HG02763 (cell line): ENCODE measurements at regions not wholly inside any gene's neighbourhood (a gene's known extent, or its start where the extent isn't known, plus 50 kb on each side); places are given as distances from the start of the nearest gene placed in this dataset.

ENCODE experiments used
- ATAC-seq: cut with Tn5 transposase; IDR thresholded peaks from one replicate; pipeline ENCODE4 v1.9.1; 2021; ENCODE audit warnings: mild to moderate bottlenecking, moderate library complexity; ENCODE audit not compliant: unreplicated experiment

DNA sequence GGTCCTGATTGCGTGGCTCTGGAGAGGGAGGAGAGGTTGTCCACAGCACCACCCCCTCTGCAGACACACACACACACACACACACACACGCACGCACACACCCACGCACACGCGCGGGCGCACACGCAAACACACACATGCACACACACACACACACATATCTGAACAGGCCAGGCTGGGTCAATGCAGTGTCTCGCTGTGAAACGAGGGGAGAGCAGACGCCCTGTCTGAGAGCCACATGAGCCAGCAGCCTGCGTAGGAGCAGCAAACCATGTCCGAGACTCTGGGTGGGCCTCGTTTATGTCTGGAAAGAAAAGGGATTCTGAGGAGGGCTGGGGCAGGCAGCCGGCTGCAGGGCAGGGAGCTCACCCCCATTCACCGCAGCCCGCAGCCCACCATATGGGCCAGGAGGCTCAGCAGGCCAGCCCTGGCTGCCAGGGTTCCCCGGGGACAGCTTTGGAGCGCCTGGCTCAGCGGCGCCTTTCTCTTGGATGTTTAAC lies 93.3 kb upstream of the TNRC6C start:
- no peak for ATAC-seq

- no peak for ATAC-seq
Measured at GRCh38 chr17:77865716-77866115, 92.8 kb upstream of the TNRC6C start.

DNA sequence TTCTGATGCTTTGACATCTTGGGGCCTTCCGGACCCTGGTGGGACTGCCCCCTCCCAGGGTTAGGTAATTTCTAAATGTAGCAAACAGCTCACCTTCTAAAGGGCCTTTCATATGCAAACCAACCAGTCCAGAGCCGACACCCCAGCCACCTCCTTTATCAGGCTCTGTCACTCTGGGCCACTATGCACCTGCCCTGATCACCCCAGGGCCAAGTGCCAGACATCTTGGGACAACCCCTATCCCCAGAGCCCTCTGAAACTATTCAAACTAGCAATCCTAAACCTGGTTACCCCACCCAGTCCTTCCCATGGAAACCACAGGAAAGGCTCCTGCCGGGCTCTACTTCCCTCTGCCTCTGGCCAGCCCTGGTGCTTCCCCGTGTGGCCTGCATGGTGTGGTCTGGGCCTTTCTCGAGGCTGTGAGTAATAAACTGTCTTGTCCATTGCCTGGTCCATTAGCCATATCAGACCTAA lies 91.2 kb upstream of the TNRC6C start:
- ATAC-seq: no peak

DNA sequence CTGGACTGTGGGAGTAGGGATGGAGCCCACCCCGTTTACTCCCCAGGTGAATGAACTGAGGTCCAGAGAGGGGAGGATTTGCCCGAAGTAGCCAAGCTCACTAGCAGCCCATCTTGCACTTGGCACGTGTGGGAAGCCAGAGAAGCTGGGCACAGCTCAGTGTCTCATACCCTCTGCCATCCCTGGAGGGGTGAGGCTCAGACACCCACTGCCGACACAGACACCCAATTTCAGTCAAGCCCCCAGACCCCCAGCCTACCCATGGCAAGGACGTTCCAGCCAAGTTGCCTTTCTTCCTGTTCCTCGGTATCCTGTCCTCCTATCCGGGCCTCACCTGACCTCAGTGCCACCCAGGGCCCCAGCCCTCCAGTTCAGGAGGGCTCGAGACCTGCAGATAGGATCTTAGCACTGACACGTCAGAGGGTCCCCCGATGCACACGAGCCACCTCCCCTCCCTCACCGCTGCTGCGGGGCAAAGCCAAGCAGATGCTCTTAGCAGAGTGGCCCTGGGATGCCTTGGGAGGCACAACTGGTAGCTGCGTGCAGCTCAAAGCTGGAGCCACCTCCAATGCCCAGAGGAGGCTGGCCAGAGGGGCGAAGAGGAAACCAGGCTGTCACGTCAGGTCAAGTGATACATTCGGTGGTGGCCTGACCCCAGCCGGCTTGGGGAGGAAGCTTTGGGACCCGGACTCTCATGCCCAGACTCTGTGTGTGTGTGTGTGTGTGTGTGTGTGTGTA lies 90.4 kb upstream of the TNRC6C start:
- no peak for ATAC-seq

GRCh38 chr17:77869041-77869599 lies 89.4 kb upstream of the TNRC6C start:
- peak; percentile 12 for ATAC-seq

- peak; percentile 79 for ATAC-seq
Measured at GRCh38 chr17:77869665-77870132, 88.8 kb upstream of the TNRC6C start.

DNA sequence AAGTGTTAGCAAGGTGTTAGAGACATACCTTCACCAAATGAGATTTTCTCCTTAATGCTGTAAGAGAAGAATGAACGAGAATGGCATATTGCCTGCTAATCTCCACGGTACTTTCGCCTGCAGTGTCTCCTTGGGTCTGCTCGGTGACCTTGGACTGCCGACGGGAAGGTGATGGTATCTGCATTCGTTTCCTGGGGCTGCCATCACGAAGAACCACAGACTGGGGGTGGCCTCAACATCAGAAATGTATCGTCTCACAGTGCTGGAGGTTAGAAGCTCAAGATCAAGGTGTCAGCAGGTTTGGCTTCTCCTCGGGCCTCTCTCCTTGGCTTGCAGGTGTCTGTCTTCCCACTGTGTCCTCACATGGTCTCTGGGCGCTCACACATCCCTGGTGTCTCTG lies 86.3 kb upstream of the TNRC6C start:
- ATAC-seq: no peak

DNA sequence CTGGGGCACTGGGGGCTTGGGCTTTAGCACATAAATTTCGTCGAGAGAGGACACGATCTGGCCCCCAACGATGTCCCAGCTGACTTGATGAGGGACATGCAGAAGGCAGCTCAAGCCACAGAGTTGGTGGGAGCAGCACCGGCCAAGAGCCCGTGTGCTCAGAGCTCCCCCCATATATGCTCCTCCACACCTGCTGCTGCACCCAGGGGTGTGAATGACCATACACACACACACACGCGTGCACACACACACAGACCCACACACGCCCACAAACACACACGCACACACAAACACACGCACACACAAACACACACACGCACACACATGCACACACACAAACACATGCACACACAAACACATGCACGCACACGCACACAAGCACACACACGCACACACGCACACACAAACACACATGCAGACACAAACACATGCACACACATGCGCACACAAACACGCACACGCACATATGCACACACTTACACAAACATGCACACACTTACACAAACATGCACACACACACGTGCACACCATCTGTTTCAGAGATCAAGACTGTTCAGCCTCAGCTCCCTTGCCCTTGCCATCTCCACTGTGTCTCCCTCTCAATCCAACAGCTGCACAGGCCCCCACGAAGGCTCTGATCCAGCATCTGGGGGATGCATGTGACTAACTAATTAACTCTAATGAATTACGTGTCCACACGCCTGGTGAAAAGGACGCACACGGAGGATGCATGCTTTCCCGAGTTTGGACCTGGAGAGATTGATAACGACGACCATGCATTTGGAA lies 85.6 kb upstream of the TNRC6C start:
- no peak for ATAC-seq

DNA sequence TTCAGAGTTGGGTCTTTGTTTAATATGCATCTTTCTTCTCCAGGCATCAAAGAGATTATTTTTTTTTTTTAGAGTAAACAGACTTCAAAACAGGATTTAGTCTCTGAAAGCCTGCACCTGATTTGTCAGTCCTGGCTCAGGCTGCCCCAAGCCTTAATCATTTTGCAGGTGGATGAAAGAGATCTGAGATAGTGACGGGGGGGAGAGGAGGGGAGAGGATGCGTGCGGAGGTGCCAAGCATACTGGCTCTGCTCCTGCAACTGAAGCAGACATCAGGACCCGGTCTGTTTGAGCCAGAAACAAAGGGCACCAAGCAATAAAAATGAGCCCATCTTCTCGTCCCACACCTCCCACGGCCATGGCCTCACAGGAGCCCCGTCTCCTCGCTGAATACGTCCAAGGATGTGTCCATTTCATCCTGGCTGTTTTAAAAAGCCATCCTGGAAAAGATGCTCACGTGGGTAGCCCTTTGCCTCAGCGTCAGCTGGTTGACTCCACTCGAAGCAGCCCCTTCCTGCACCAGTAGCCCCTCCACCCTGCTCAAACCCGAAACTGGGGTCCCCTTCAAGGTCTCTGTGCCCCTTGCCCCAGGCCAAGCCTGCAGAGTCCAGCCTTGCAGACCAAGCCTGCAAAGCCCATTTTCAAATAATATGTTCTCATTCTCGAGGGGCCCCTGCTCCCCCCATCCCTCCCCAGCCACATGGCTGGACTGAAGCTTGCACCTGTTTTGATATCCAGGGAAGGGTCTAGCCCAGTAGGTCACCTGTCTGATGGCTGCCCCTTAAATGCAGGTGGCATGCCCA lies 84.8 kb upstream of the TNRC6C start:
- no peak for ATAC-seq

GRCh38 chr17:77874303-77875050 lies 84.0 kb upstream of the TNRC6C start:
- no peak for ATAC-seq

DNA sequence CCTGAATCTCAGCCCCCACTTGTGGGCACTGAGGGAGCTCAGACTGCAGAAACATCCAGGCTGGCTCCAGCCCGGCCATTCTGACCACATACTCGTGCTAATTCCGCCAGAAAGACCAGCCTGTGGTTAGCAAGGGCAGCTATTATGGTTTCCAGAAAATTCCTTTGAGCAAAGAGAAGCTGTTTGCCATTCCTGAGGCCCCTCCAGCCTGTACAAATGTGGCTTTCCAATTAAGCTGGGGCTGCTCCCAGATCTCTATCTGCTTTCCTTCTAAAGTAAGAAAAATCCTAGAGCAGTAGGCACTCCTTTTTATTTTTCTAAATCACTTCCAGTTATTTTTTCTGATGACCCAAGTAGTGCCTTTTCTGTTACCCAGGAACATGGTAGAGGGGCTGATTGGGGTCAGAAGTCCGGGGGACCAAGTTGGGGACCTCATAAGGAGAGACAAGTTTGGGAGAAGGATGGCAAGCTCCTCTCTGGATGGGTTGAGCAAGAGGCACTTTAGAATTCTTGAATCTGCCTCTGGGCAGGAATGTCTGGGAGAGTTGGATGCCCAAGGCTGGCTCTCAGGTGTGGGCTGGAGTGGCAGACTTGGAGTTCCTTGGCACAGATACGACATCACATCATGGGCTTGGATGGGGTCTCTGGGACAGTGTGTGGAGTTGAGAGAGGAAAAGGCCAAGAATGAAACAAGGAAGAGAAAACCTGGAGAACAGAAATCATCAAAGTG lies 83.3 kb upstream of the TNRC6C start:
- ATAC-seq: no peak

GRCh38 chr17:77875881-77876509 lies 82.5 kb upstream of the TNRC6C start:
- ATAC-seq: no peak

GRCh38 chr17:77877036-77877435 lies 81.5 kb upstream of the TNRC6C start:
- ATAC-seq: no peak

DNA sequence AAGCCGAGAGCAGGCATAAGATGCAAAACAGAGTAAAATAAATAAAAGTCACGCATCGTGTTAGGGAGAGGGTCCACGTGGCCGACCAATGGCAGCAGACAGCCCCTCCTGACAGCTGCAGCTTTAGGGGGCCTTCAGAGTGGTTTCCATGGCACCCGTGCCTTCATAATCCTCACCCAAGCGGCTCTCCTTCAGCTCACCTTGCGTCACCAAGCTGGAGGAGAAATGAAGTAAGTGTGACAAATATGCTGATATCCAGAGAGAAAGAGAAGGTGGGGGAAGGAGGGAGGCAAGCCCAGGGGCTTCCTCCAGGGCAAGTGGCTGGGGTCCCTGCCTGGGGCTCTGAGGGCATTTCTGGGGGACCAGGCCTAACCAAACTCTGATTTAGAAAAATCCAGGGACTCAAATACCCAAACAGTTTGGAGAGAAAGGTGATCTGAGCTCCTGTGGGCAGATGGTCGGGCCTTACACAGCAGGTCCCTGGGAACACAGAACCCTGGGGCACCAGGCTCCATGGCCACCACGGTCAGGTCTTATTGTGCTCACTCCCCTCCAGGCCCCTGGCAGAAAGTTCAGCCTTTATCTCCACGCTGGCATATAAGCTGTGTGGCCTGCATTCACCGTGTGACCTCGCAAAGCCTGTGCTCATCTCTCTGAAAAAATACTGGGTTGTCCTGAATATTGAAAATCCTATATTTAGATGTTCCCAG lies 80.7 kb upstream of the TNRC6C start:
- no peak for ATAC-seq

- no peak for ATAC-seq
Measured at GRCh38 chr17:77879226-77879895, 79.1 kb upstream of the TNRC6C start.

- ATAC-seq: no peak
Measured at GRCh38 chr17:77879896-77880280, 78.6 kb upstream of the TNRC6C start.

- no peak for ATAC-seq
Measured at GRCh38 chr17:77880711-77881450, 77.6 kb upstream of the TNRC6C start.
